ENCODE measurements at regions not wholly inside any gene's neighbourhood (a gene's known extent, or its start where the extent isn't known, plus 50 kb on each side); places are given as distances from the start of the nearest gene placed in this dataset.
"Not testable (repeated sequence)": the region's sequence is repeated elsewhere in the genome, so short reads cannot be mapped to it uniquely, and the experiment has no call there.

DNA sequence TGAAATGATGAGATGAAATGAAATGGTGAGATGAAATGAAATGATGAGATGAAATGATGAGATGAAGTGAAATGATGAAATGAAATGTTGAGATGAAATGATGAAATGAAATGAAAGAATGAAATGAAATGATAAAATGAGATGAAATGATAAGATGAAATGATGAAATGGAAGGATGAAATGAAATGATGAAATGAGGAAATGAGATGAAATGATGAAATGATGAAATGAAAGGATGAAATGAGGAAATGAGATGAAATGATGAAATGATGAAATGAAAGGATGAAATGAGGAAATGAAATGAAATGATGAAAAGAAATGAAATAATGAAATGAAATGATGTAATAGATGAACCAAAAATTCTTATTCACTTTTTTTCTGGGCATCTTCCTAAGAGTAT, 467.1 kb downstream of the FAM72C start:
- TF ChIP-seq, protein P1, sequence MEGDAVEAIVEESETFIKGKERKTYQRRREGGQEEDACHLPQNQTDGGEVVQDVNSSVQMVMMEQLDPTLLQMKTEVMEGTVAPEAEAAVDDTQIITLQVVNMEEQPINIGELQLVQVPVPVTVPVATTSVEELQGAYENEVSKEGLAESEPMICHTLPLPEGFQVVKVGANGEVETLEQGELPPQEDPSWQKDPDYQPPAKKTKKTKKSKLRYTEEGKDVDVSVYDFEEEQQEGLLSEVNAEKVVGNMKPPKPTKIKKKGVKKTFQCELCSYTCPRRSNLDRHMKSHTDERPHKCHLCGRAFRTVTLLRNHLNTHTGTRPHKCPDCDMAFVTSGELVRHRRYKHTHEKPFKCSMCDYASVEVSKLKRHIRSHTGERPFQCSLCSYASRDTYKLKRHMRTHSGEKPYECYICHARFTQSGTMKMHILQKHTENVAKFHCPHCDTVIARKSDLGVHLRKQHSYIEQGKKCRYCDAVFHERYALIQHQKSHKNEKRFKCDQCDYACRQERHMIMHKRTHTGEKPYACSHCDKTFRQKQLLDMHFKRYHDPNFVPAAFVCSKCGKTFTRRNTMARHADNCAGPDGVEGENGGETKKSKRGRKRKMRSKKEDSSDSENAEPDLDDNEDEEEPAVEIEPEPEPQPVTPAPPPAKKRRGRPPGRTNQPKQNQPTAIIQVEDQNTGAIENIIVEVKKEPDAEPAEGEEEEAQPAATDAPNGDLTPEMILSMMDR (conservative IDR thresholded peaks at IDR 0.05; ENCODE audit: low read length) = not testable (repeated sequence)
- not testable (repeated sequence) for TF ChIP-seq EZH2phosphoT487 (IDR thresholded peaks at IDR 0.05; ENCODE audit: borderline replicate concordance)

Data from Loucy (cell line).